ENCODE measurements at regions not wholly inside any gene's neighbourhood (a gene's known extent, or its start where the extent isn't known, plus 50 kb on each side); places are given as distances from the start of the nearest gene placed in this dataset.

DNA sequence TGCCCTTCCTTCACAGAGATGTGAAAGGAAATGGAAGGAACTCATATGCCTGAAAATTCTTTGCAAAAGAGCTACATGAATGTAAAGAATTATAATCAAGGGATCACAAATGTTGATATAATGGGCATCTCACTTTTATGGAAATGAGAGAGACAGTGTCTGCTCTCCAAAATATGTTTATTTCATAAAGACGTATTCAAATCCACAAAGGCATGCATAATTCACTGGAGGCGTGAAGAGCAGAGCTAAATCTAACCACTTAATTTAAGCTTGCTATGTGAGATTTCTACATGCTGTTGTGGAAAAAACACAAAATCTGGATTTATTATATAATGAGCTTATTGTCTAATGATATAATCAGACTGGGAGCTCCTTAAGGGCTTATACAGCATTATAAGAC, 469.1 kb downstream of the RAP2B start:
- ATAC-seq (no peak), FAIRE-seq (no peak), DNase-seq (ENCODE audit: low read depth in 1 of 2, low spot score in 1 of 2) (no peak)
- no peak overlapping the region for H3K27ac ChIP-seq
- ChIA-PET CTCF (no interaction called here), POLR2A (no interaction called here)
- TF ChIP-seq RCOR1 (IDR thresholded peaks at IDR 0.05; ENCODE audit: low read depth, low read length): no peak
- TF ChIP-seq TP53 (CRISPR knock-in tag; IDR thresholded peaks at IDR 0.05): no peak
- TF ChIP-seq BCL3 (IDR thresholded peaks at IDR 0.05): no peak
- no peak for TF ChIP-seq HOXA7 (CRISPR knock-in tag; IDR thresholded peaks at IDR 0.05)
- TF ChIP-seq KDM5A (IDR thresholded peaks at IDR 0.05): no peak
- TF ChIP-seq HES2 (IDR thresholded peaks at IDR 0.05): no peak
- TF ChIP-seq TFCP2L1 (CRISPR knock-in tag; IDR thresholded peaks at IDR 0.05): no peak
- TF ChIP-seq, protein P1, sequence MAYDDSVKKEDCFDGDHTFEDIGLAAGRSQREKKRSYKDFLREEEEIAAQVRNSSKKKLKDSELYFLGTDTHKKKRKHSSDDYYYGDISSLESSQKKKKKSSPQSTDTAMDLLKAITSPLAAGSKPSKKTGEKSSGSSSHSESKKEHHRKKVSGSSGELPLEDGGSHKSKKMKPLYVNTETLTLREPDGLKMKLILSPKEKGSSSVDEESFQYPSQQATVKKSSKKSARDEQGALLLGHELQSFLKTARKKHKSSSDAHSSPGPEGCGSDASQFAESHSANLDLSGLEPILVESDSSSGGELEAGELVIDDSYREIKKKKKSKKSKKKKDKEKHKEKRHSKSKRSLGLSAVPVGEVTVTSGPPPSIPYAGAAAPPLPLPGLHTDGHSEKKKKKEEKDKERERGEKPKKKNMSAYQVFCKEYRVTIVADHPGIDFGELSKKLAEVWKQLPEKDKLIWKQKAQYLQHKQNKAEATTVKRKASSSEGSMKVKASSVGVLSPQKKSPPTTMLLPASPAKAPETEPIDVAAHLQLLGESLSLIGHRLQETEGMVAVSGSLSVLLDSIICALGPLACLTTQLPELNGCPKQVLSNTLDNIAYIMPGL (CRISPR knock-in tag; IDR thresholded peaks at IDR 0.05; ENCODE audit: borderline replicate concordance): no peak
- no peak for TF ChIP-seq JUN (IDR thresholded peaks at IDR 0.05)
- no peak for TF ChIP-seq E2F6 (IDR thresholded peaks at IDR 0.05; ENCODE audit: borderline replicate concordance, low read depth)
- TF ChIP-seq FOXS1 (CRISPR knock-in tag; IDR thresholded peaks at IDR 0.05): no peak
- TF ChIP-seq RAD21 (conservative IDR thresholded peaks at IDR 0.05 in 1 of 2, IDR thresholded peaks at IDR 0.05 in 1 of 2): no peak
- no peak for TF ChIP-seq REST (IDR thresholded peaks at IDR 0.05)
- no peak for TF ChIP-seq EHMT2 (IDR thresholded peaks at IDR 0.05; ENCODE audit: low read depth)
- no peak for TF ChIP-seq ZFP36 (IDR thresholded peaks at IDR 0.05; ENCODE audit: borderline replicate concordance, partially characterized antibody)
- TF ChIP-seq HOXB13 (CRISPR knock-in tag; IDR thresholded peaks at IDR 0.05; ENCODE audit: low read depth): no peak
- no peak for TF ChIP-seq EHF (CRISPR knock-in tag; IDR thresholded peaks at IDR 0.05)
- TF ChIP-seq ELK1 (IDR thresholded peaks at IDR 0.05; ENCODE audit: low read depth, low read length): no peak
- no peak overlapping the region for H3K4me3 ChIP-seq
- H3K4me2 ChIP-seq: no peak overlapping the region
- 80% methylated on average over 2 of the region's 2 CpGs for whole genome bisulfite sequencing (ENCODE audit: missing lambda C conversion rate)
- no peaks in the 10 kb centered on the region for H3K9me3 ChIP-seq
- no peaks in the 10 kb centered on the region for H3K4me1 ChIP-seq

GRCh38 chr3:153631664-153632063, 469.6 kb downstream of the RAP2B start:
- Histone ChIP-seq H3K4me3 (no peak overlapping the region), H3K4me2 (no peak overlapping the region), H3K9me3 (no peaks in the 10 kb centered on the region), H3K27ac (no peak overlapping the region), H3K4me1 (no peaks in the 10 kb centered on the region)
- no peak for TF ChIP-seq FOXS1 (CRISPR knock-in tag; IDR thresholded peaks at IDR 0.05)
- TF ChIP-seq SMC3 (IDR thresholded peaks at IDR 0.05): no peak
- TF ChIP-seq, protein P1 (CRISPR knock-in tag; IDR thresholded peaks at IDR 0.05; ENCODE audit: borderline replicate concordance): no peak
- no peak for TF ChIP-seq PHF8 (IDR thresholded peaks at IDR 0.05; ENCODE audit: borderline replicate concordance, low read depth)
- TF ChIP-seq, protein P2, sequence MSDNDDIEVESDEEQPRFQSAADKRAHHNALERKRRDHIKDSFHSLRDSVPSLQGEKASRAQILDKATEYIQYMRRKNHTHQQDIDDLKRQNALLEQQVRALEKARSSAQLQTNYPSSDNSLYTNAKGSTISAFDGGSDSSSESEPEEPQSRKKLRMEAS (IDR thresholded peaks at IDR 0.05): no peak
- no peak for TF ChIP-seq FOSB (CRISPR knock-in tag; IDR thresholded peaks at IDR 0.05)
- TF ChIP-seq GATA3 (IDR thresholded peaks at IDR 0.05; ENCODE audit: borderline replicate concordance): no peak
- no peak for TF ChIP-seq CEBPB (IDR thresholded peaks at IDR 0.05)
- no peak for TF ChIP-seq MAZ (IDR thresholded peaks at IDR 0.05; ENCODE audit: borderline replicate concordance, low read depth, low read length)
- TF ChIP-seq RARB (CRISPR knock-in tag; IDR thresholded peaks at IDR 0.05): no peak
- no peak for DNase-seq (ENCODE audit: low read depth in 1 of 2, low spot score in 1 of 2)
- FAIRE-seq: no peak
- WGBS (ENCODE audit: missing lambda C conversion rate): 26% methylated on average over 2 of the region's 2 CpGs
- ChIA-PET POLR2A (no interaction called here), CTCF (no interaction called here)
- no peak for ATAC-seq

Measured in A549 (cell line).